GM12892 (cell line): ENCODE measurements at regions not wholly inside any gene's neighbourhood (a gene's known extent, or its start where the extent isn't known, plus 50 kb on each side); places are given as distances from the start of the nearest gene placed in this dataset.

Experiments
- POLR2A ChIP-seq: IDR thresholded peaks from 2 replicates; pipeline ENCODE4 v1.6.1; 2011; ENCODE audit warnings: low read depth, low read length, control low read depth
- POLR2AphosphoS5 ChIP-seq: IDR thresholded peaks from 2 replicates; pipeline ENCODE4 v1.6.1; 2011; ENCODE audit warnings: low read depth, low read length, control low read depth
- TAF1 ChIP-seq: IDR thresholded peaks from 2 replicates; pipeline ENCODE4 v1.6.1; 2011; ENCODE audit warnings: low read depth, mild to moderate bottlenecking, control low read depth, low read length, borderline replicate concordance

DNA sequence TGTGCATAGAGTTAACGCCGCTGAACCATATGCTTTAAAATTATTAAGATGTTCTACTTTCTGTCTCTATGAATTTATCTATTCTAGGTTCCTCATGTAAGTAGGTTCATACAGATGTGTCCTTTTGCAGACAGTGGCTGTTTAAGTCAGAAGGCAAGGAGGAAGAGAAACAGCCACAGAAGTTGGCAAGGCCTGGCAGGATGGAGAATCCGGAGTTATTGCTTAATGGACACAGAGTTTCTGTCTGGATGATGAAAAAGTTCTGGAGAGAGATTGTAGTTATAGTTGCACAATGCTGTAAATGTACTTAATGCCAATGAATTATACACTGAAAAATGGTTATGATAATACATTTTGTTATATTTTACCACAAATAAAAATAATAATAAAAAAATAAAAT, 283.6 kb upstream of the CNR1 start:
- TF ChIP-seq POLR2A (no peak), POLR2AphosphoS5 (no peak), TAF1 (no peak)
